ENCODE measurements at regions not wholly inside any gene's neighbourhood (a gene's known extent, or its start where the extent isn't known, plus 50 kb on each side); places are given as distances from the start of the nearest gene placed in this dataset.

GRCh38 chr3:24598695-24599470, 104.2 kb upstream of the THRB start:
- DNase-seq, result no peak

- no peak for DNase-seq
These were observed 106.7 kb upstream of the THRB start for GRCh38 chr3:24601066-24601939.

- DNase-seq, result no peak
These were observed 109.6 kb upstream of the THRB start for GRCh38 chr3:24604215-24604614.

- DNase-seq, result no peak
These were observed 110.9 kb upstream of the THRB start for GRCh38 chr3:24605511-24606028.

- no peak for DNase-seq
These were observed 112.6 kb upstream of the THRB start for GRCh38 chr3:24607281-24607680.

GRCh38 chr3:24608701-24609390, 114.2 kb upstream of the THRB start:
- DNase-seq, result no peak

- DNase-seq, result no peak
These were observed 119.7 kb upstream of the THRB start for GRCh38 chr3:24614359-24614758.

GRCh38 chr3:24615177-24615576, 120.5 kb upstream of the THRB start:
- DNase-seq, result no peak

GRCh38 chr3:24616110-24616829, 121.6 kb upstream of the THRB start:
- DNase-seq, result no peak

- DNase-seq, result no peak
These were observed 127.5 kb upstream of the THRB start for GRCh38 chr3:24622138-24622537.

GRCh38 chr3:24622696-24623225, 128.1 kb upstream of the THRB start:
- no peak for DNase-seq

GRCh38 chr3:24623657-24624056, 129.0 kb upstream of the THRB start:
- no peak for DNase-seq

GRCh38 chr3:24624938-24625681, 130.5 kb upstream of the THRB start:
- no peak for DNase-seq

- DNase-seq, result no peak
These were observed 134.0 kb upstream of the THRB start for GRCh38 chr3:24628523-24629258.

GRCh38 chr3:24631481-24631880, 136.8 kb upstream of the THRB start:
- no peak for DNase-seq

- DNase-seq, result no peak
These were observed 144.4 kb upstream of the THRB start for GRCh38 chr3:24639061-24639460.

- DNase-seq, result no peak
These were observed 145.1 kb upstream of the THRB start for GRCh38 chr3:24639481-24640329.

- DNase-seq, result no peak
These were observed 145.8 kb upstream of the THRB start for GRCh38 chr3:24640330-24640877.

GRCh38 chr3:24641628-24642027, 147.0 kb upstream of the THRB start:
- no peak for DNase-seq

GRCh38 chr3:24645047-24645446, 150.4 kb upstream of the THRB start:
- no peak for DNase-seq
